ENCODE measurements at regions not wholly inside any gene's neighbourhood (a gene's known extent, or its start where the extent isn't known, plus 50 kb on each side); places are given as distances from the start of the nearest gene placed in this dataset.

GRCh38 chr2:221229099-221229498 is 343.0 kb downstream of the EPHA4 start:
- DNase-seq: no peak
- CTCF ChIA-PET: no interaction called here
- Mint-ChIP-seq H3K27me3 (no peaks in the 10 kb centered on the region), H3K36me3 (no peaks in the 10 kb centered on the region), H3K4me3 (no peak overlapping the region), H3K4me1 (no peaks in the 10 kb centered on the region), H3K27ac (no peak overlapping the region), H3K9me3 (no peaks in the 10 kb centered on the region)

DNA sequence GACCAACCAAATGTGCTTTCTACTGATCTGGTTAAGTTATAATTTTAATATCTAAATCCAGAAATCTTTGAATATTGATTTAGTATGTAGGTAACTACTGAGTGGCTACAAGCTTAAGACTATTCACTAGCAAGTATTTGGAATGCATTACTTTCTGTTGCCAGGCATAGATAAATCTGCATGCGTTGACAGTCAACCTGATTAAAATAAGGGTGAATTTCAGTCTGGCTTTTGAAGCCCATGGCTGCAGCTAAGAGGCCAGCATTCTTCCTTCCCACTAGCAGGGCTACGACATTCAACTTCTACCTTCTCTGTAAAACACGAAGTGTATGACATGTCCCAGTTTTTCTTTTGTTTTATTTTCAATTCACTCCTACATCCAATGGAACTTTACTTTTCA is 340.6 kb downstream of the EPHA4 start:
- H3K9me3 Mint-ChIP-seq: no peaks in the 10 kb centered on the region
- H3K4me1 Mint-ChIP-seq: no peaks in the 10 kb centered on the region
- H3K4me3 Mint-ChIP-seq: no peak overlapping the region
- H3K36me3 Mint-ChIP-seq: no peaks in the 10 kb centered on the region
- CTCF ChIA-PET: no interaction called here
- H3K27me3 Mint-ChIP-seq: no peaks in the 10 kb centered on the region
- DNase-seq: no peak
- H3K27ac Mint-ChIP-seq: no peak overlapping the region

GRCh38 chr2:221235941-221236340 is 336.2 kb downstream of the EPHA4 start:
- H3K4me1 Mint-ChIP-seq: no peaks in the 10 kb centered on the region
- H3K36me3 Mint-ChIP-seq: no peaks in the 10 kb centered on the region
- H3K27ac Mint-ChIP-seq: no peak overlapping the region
- CTCF ChIA-PET: no interaction called here
- H3K27me3 Mint-ChIP-seq: no peaks in the 10 kb centered on the region
- no peak for DNase-seq
- no peaks in the 10 kb centered on the region for H3K9me3 Mint-ChIP-seq
- no peak overlapping the region for H3K4me3 Mint-ChIP-seq

DNA sequence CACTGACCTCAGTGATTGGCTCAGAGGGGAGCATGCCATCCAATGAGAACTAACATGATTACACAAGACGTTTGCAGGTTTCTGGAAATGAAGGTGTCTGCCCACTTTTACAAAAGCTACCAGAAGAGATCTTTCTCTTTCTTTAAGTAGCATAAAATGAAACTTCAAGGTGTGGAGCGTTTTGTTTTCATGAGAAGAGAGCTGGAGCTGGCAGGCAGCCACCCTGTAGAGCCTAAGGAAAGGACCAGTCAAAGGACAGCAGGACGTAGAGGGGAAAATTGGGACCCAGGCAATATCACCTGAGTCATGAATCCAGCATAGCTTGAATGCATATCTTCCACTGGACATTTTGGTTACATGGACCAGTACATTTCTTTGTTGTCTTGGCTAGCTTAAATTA is 331.0 kb downstream of the EPHA4 start:
- H3K27ac Mint-ChIP-seq: no peak overlapping the region
- no peaks in the 10 kb centered on the region for H3K27me3 Mint-ChIP-seq
- no peaks in the 10 kb centered on the region for H3K36me3 Mint-ChIP-seq
- H3K4me1 Mint-ChIP-seq: no peaks in the 10 kb centered on the region
- no peaks in the 10 kb centered on the region for H3K9me3 Mint-ChIP-seq
- no peak for DNase-seq
- CTCF ChIA-PET: no interaction called here
- H3K4me3 Mint-ChIP-seq: no peak overlapping the region

- Mint-ChIP-seq H3K27ac (no peak overlapping the region), H3K4me3 (no peak overlapping the region), H3K36me3 (no peaks in the 10 kb centered on the region), H3K4me1 (no peaks in the 10 kb centered on the region), H3K27me3 (no peaks in the 10 kb centered on the region), H3K9me3 (no peaks in the 10 kb centered on the region)
- no peak for DNase-seq
- CTCF ChIA-PET: no interaction called here
Measured at GRCh38 chr2:221243771-221244170, 328.3 kb downstream of the EPHA4 start.

DNA sequence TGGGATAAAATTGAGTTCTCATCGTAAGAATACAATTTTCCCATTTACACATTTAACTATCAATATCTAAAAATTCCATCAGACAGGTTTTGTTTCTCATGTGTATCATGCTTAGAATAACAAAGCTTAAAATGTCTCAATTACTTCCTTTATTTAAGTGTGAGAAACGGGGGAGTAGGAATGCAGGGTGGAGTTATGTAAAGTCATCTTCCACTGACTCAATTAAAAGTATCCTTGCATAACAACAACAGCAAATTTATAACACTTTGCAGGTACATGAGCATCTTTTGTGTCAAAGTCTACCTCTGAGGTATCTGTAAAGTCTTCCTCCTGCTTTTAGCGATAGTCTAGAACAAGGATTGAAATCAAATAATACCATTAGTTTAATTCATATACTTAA is 327.1 kb downstream of the EPHA4 start:
- H3K4me3 Mint-ChIP-seq: no peak overlapping the region
- CTCF ChIA-PET: no interaction called here
- no peaks in the 10 kb centered on the region for H3K9me3 Mint-ChIP-seq
- no peaks in the 10 kb centered on the region for H3K27me3 Mint-ChIP-seq
- no peak overlapping the region for H3K27ac Mint-ChIP-seq
- H3K4me1 Mint-ChIP-seq: no peaks in the 10 kb centered on the region
- DNase-seq: no peak
- H3K36me3 Mint-ChIP-seq: no peaks in the 10 kb centered on the region

- Mint-ChIP-seq H3K9me3 (no peaks in the 10 kb centered on the region), H3K4me3 (no peak overlapping the region), H3K27me3 (no peaks in the 10 kb centered on the region), H3K36me3 (no peaks in the 10 kb centered on the region), H3K4me1 (no peaks in the 10 kb centered on the region), H3K27ac (no peak overlapping the region)
- no peak for DNase-seq
- CTCF ChIA-PET: no interaction called here
Measured at GRCh38 chr2:221245772-221246171, 326.3 kb downstream of the EPHA4 start.

DNA sequence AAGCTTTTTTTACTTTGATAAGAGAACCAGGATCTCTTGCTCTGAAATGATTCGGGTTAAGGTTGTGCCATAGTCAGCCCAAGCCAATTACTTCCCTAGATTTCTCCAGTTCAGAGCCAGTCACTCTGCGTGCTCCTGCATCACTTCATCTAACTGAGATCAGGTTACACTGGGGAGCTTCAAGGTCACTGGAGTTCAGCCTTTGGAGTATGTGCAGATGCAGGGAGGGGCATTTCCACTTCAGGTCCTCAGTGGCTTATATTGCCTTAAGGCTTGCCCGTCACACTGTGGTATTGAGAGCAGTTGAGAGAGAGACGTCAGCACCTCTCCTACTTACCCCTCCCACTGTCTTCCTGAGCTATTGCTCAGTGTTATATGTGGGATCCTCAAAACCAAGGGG is 317.8 kb downstream of the EPHA4 start:
- Mint-ChIP-seq H3K27me3 (no peaks in the 10 kb centered on the region), H3K4me1 (no peaks in the 10 kb centered on the region), H3K27ac (no peak overlapping the region), H3K9me3 (no peaks in the 10 kb centered on the region), H3K4me3 (no peak overlapping the region), H3K36me3 (no peaks in the 10 kb centered on the region)
- no peak for DNase-seq
- CTCF ChIA-PET: no interaction called here

DNA sequence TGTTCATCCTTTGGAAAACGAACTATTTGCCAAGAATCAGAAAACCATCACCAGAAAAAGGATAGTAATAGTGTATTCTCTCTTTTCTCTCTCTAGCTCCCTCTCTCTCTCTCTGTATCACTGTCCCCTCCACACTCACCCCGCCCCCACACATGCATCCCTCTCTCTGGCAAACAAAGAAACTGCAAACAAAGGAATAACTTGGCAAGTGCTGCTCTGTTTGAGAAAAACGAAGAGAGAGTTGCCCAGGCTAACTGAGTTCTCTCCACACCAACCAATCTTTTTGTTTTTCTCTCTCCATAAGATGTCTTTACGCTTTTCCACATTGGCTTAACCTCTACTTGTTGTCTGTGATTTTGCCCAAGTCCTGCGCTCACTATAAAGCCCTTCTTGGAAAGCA is 316.2 kb downstream of the EPHA4 start:
- H3K27me3 Mint-ChIP-seq: no peaks in the 10 kb centered on the region
- H3K9me3 Mint-ChIP-seq: no peaks in the 10 kb centered on the region
- no peaks in the 10 kb centered on the region for H3K4me1 Mint-ChIP-seq
- DNase-seq: no peak
- no peak overlapping the region for H3K27ac Mint-ChIP-seq
- H3K4me3 Mint-ChIP-seq: no peak overlapping the region
- CTCF ChIA-PET: no interaction called here
- H3K36me3 Mint-ChIP-seq: no peaks in the 10 kb centered on the region

GRCh38 chr2:221258464-221258863 is 313.6 kb downstream of the EPHA4 start:
- Mint-ChIP-seq H3K4me3 (no peak overlapping the region), H3K4me1 (no peaks in the 10 kb centered on the region), H3K27me3 (no peaks in the 10 kb centered on the region), H3K36me3 (no peaks in the 10 kb centered on the region), H3K27ac (no peak overlapping the region), H3K9me3 (no peaks in the 10 kb centered on the region)
- no peak for DNase-seq
- CTCF ChIA-PET: no interaction called here

- Mint-ChIP-seq H3K4me1 (no peaks in the 10 kb centered on the region), H3K27ac (no peak overlapping the region), H3K4me3 (no peak overlapping the region)
Measured at GRCh38 chr2:221262651-221263050, 309.5 kb downstream of the EPHA4 start.

DNA sequence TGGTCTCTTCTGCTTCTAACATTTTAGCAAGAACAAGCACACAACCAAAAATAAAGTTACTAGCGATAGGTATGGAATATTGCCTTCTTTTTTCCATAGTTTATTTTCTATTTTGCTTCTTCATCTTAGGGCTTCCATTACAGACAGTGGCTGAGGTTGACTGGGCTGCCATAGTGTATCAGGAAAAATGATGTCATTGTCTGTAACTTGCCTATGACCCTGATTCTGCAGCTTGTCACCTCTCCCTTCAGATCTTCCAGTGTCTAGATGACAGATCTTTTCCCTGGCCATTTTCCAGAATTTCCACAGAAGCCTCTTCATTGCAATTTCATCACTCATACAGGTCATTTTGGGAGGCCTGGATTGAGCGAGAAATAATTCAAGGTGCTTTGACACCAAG is 308.5 kb downstream of the EPHA4 start:
- Mint-ChIP-seq H3K4me3 (no peak overlapping the region), H3K27me3 (no peaks in the 10 kb centered on the region), H3K4me1 (no peaks in the 10 kb centered on the region), H3K27ac (no peak overlapping the region), H3K36me3 (no peaks in the 10 kb centered on the region), H3K9me3 (no peaks in the 10 kb centered on the region)
- DNase-seq: no peak
- CTCF ChIA-PET: no interaction called here

More at GRCh38 chr2:221262651-221263050, 309.5 kb downstream of the EPHA4 start:
- Mint-ChIP-seq H3K9me3 (no peaks in the 10 kb centered on the region), H3K36me3 (no peaks in the 10 kb centered on the region), H3K27me3 (no peaks in the 10 kb centered on the region)
- CTCF ChIA-PET: no interaction called here
- DNase-seq: no peak

GRCh38 chr2:221264318-221264717 is 307.8 kb downstream of the EPHA4 start:
- no peaks in the 10 kb centered on the region for H3K4me1 Mint-ChIP-seq
- H3K9me3 Mint-ChIP-seq: no peaks in the 10 kb centered on the region
- no peaks in the 10 kb centered on the region for H3K36me3 Mint-ChIP-seq
- DNase-seq: no peak
- no peak overlapping the region for H3K27ac Mint-ChIP-seq
- CTCF ChIA-PET: no interaction called here
- no peaks in the 10 kb centered on the region for H3K27me3 Mint-ChIP-seq
- no peak overlapping the region for H3K4me3 Mint-ChIP-seq

DNA sequence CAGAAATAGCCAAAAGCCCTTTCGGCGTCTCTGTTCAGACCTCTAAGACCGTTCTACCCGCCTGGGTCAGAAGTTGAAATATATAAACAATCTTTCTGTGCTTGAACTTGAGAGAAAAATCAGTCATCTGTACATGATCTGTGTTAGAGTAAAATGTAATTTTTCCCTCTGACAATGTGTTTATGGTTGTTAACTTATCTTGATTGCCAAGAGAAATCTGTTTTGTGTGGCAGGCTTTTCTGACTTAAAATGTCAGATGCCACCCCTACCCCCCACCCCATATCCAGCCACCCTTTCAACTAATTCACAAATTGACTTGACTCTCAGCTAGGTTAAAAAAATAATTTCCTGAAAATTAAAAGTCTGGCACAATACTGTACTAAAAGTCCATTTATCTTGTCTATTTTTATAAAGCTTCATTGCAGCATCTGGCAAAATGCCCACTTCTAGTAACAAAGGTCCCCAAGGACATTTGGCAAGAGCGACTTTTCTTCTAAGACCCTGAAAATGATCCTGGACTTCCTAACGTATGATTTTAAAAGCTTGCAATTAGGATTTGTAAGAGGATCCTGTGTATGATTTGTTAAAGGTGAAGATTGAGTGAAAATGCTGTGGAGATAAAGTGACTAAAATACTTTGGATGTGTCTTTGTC is 304.2 kb downstream of the EPHA4 start:
- Mint-ChIP-seq H3K36me3 (no peaks in the 10 kb centered on the region), H3K4me1 (no peaks in the 10 kb centered on the region), H3K9me3 (no peaks in the 10 kb centered on the region), H3K27me3 (no peaks in the 10 kb centered on the region), H3K27ac (no peak overlapping the region), H3K4me3 (no peak overlapping the region)
- DNase-seq: no peak
- CTCF ChIA-PET: no interaction called here

DNA sequence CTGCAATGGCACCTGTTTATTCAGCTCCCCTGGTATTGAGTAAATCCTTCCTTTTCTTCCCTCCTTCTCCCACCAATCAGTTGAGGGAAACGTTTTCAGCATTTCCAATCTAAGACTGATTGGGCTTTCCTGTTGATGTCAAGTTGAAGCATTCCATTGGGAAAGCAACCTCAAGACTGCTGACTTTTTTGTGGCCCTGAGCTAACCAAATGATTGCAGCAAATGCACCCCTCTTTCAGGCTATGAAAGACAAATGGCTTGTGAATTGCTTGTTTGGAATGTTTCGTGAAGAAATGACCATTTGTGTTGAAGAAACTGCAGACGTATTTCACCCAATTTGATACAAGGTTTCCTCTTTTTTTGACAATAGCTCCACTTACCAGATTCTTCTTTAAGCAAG is 303.5 kb downstream of the EPHA4 start:
- DNase-seq: no peak
- no peaks in the 10 kb centered on the region for H3K36me3 Mint-ChIP-seq
- CTCF ChIA-PET: no interaction called here
- no peak overlapping the region for H3K4me3 Mint-ChIP-seq
- no peaks in the 10 kb centered on the region for H3K27me3 Mint-ChIP-seq
- no peaks in the 10 kb centered on the region for H3K4me1 Mint-ChIP-seq
- no peaks in the 10 kb centered on the region for H3K9me3 Mint-ChIP-seq
- H3K27ac Mint-ChIP-seq: no peak overlapping the region

DNA sequence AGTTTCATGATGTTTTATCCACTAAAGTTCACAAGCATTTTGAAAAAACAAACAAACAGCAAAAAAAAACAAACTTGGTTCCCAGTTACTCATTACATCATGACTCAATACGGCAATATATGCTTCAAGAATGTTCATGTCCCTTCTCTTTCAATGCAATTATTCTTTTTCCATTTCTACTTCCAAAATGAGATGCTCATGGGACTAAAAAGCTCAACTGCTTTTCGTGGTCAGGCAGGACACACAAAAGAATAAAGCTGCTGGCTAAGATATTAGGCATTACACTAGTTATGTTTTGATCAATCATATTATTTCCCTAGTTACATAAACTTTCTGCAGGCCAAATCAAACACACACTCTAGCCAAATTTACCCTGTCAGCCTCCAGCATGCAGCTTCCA is 301.3 kb downstream of the EPHA4 start:
- Mint-ChIP-seq H3K27ac (no peak overlapping the region), H3K9me3 (no peaks in the 10 kb centered on the region), H3K36me3 (no peaks in the 10 kb centered on the region), H3K27me3 (no peaks in the 10 kb centered on the region), H3K4me1 (no peaks in the 10 kb centered on the region), H3K4me3 (no peak overlapping the region)
- DNase-seq: no peak
- CTCF ChIA-PET: no interaction called here
